Hepatocyte (in vitro differentiated cells): ENCODE measurements at regions not wholly inside any gene's neighbourhood (a gene's known extent, or its start where the extent isn't known, plus 50 kb on each side); places are given as distances from the start of the nearest gene placed in this dataset.

Experiments
- EZH2 ChIP-seq: fragments of 200-600 bp; sonication (generic); IDR thresholded peaks from 2 replicates; pipeline ENCODE4 v1.6.1; 2016; ENCODE audit warnings: antibody characterized with exemption, mild to moderate bottlenecking, borderline replicate concordance
- TF ChIP-seq, protein P1 (sequence below): fragments of 200-600 bp; sonication (generic); IDR thresholded peaks from 2 replicates; pipeline ENCODE4 v1.5.1; 2016; ENCODE audit warnings: antibody characterized with exemption, mild to moderate bottlenecking; ENCODE audit not compliant: poor library complexity

DNA sequence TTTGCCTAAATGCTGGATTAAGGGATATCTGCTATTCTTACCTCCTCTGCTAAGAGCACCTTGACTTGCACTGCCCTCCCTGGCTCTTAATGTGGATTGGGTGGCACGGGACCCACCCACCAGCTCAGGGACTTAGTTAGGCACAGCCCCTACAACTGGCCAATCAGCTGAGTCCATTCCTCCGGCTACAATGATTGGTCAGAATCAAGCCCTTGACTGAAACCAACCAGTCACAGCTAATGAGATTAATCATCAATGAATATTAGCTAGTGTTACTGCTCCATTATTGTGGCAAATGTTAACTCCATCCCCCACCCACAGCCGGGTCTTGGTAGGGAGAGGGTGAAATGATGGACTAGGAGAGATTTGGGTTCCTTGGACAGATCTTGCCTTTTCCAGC, 328.0 kb downstream of the MN1 start:
- TF ChIP-seq, protein P1, sequence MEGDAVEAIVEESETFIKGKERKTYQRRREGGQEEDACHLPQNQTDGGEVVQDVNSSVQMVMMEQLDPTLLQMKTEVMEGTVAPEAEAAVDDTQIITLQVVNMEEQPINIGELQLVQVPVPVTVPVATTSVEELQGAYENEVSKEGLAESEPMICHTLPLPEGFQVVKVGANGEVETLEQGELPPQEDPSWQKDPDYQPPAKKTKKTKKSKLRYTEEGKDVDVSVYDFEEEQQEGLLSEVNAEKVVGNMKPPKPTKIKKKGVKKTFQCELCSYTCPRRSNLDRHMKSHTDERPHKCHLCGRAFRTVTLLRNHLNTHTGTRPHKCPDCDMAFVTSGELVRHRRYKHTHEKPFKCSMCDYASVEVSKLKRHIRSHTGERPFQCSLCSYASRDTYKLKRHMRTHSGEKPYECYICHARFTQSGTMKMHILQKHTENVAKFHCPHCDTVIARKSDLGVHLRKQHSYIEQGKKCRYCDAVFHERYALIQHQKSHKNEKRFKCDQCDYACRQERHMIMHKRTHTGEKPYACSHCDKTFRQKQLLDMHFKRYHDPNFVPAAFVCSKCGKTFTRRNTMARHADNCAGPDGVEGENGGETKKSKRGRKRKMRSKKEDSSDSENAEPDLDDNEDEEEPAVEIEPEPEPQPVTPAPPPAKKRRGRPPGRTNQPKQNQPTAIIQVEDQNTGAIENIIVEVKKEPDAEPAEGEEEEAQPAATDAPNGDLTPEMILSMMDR = no peak
- TF ChIP-seq EZH2 = no peak
